Tibial nerve (tissue), 4 donors: ENCODE measurements at regions not wholly inside any gene's neighbourhood (a gene's known extent, or its start where the extent isn't known, plus 50 kb on each side); places are given as distances from the start of the nearest gene placed in this dataset.
"Not testable (repeated sequence)": the region's sequence is repeated elsewhere in the genome, so short reads cannot be mapped to it uniquely, and the experiment has no call there.

Experiments
- DNase-seq, 2 donors: peaks; one replicate each; pipeline ENCODE4 v3.0.0-alpha.2; 2019; ENCODE audit warnings: low spot score in 2 of 2
- H3K27ac ChIP-seq, 4 donors: fragments of 200-600 bp; sonication (generic) in 3 of 4; one replicate each; pipeline ENCODE4 v1.5.1; 2017 to 2019; ENCODE audit warnings: mild to moderate bottlenecking in 1 of 4
- H3K27me3 ChIP-seq, 2 donors: fragments of 200-600 bp; sonication (generic) in 1 of 2; one replicate each; pipeline versions ENCODE4 v1.5.1 to v1.6.0; 2017 to 2019
- H3K36me3 ChIP-seq, 3 donors: fragments of 200-600 bp; sonication (generic); one replicate each; pipeline ENCODE4 v1.5.1; 2018 to 2019
- H3K4me1 ChIP-seq, 4 donors: fragments of 200-600 bp; sonication (generic) in 3 of 4; one replicate each; pipeline ENCODE4 v1.5.1; 2017 to 2019
- H3K4me3 ChIP-seq, 4 donors: fragments of 200-600 bp; sonication (generic) in 3 of 4; one replicate each; pipeline ENCODE4 v1.5.1; 2017 to 2019; ENCODE audit warnings: mild to moderate bottlenecking in 1 of 4, moderate library complexity in 1 of 4
- H3K9me3 ChIP-seq, 4 donors: fragments of 200-600 bp; sonication (generic) in 3 of 4; one replicate each; pipeline ENCODE4 v1.5.1; 2017 to 2019
- EP300 ChIP-seq, 2 donors: sonication (generic); formaldehyde crosslinking; IDR thresholded peaks; one replicate each; pipeline ENCODE4 v1.6.1; 2017; ENCODE audit warnings: antibody characterized with exemption in 2 of 2, mild to moderate bottlenecking in 1 of 2
- POLR2A ChIP-seq, 2 donors: fragments of 450-650 bp; IDR thresholded peaks; one replicate each; pipeline ENCODE4 v1.6.1; 2017; ENCODE audit warnings: antibody characterized with exemption in 2 of 2, mild to moderate bottlenecking in 2 of 2, moderate library complexity in 2 of 2
- whole genome bisulfite sequencing, 2 donors: methylation state at CpG; one replicate each; pipeline ENCODE4 v1.1.5; 2018; 5-methylcytosine and 5-hydroxymethylcytosine counted together
- TF ChIP-seq, protein P1 (sequence below), 5 experiments: fragments of 200-600 bp in 3 of 5; fragments of 450-650 bp in 2 of 5; sonication (generic) in 3 of 5; IDR thresholded peaks; one replicate each; pipeline ENCODE4 v1.5.1; 2016 to 2019; ENCODE audit warnings: antibody characterized with exemption in 5 of 5, mild to moderate bottlenecking in 3 of 5, moderate library complexity in 2 of 5

DNA sequence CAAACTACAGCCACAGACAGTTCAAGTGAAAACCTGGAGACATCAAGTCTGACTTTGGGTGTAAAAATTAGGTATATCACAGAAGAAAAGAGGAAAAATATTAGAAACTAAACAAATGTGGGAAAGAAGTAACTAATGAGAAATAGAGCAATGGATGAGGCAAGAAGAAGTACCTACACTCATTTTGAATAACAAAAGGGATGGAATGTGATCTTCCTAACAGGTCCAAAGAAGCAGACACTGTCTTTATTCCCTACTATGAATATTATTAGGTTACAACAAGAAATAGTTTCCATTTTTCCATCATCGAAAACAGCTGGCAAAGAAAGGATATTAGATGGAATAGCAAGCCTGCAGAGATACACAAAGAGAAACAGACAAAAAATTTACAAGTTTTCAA, 486.3 kb upstream of the FSHR start:
- H3K4me1 ChIP-seq, result no peaks in the 10 kb centered on the region
- DNase-seq, result no peak
- TF ChIP-seq EP300 (IDR thresholded peaks at IDR 0.05), result no peak
- no peaks in the 10 kb centered on the region for H3K36me3 ChIP-seq
- H3K27me3 ChIP-seq, result no peaks in the 10 kb centered on the region
- 74 to 88% methylated on average over 1 of the region's 1 CpG for WGBS, 2 donors
- no peaks in the 10 kb centered on the region for H3K9me3 ChIP-seq
- H3K27ac ChIP-seq, result no peak overlapping the region
- no peak overlapping the region for H3K4me3 ChIP-seq

- Histone ChIP-seq H3K36me3 (no peaks in the 10 kb centered on the region), H3K4me1 (no peaks in the 10 kb centered on the region), H3K27me3 (no peaks in the 10 kb centered on the region), H3K27ac (no peak overlapping the region), H3K4me3 (no peak overlapping the region), H3K9me3 (no peaks in the 10 kb centered on the region)
- no peak for DNase-seq
- no peak for TF ChIP-seq POLR2A (IDR thresholded peaks at IDR 0.05)
- 89 to 90% methylated on average over 2 of the region's 2 CpGs for WGBS, 2 donors
Measured at GRCh38 chr2:49621016-49621415, 466.7 kb upstream of the FSHR start.

GRCh38 chr2:49619804-49620203, 465.5 kb upstream of the FSHR start:
- no peak for DNase-seq
- TF ChIP-seq, protein P1, sequence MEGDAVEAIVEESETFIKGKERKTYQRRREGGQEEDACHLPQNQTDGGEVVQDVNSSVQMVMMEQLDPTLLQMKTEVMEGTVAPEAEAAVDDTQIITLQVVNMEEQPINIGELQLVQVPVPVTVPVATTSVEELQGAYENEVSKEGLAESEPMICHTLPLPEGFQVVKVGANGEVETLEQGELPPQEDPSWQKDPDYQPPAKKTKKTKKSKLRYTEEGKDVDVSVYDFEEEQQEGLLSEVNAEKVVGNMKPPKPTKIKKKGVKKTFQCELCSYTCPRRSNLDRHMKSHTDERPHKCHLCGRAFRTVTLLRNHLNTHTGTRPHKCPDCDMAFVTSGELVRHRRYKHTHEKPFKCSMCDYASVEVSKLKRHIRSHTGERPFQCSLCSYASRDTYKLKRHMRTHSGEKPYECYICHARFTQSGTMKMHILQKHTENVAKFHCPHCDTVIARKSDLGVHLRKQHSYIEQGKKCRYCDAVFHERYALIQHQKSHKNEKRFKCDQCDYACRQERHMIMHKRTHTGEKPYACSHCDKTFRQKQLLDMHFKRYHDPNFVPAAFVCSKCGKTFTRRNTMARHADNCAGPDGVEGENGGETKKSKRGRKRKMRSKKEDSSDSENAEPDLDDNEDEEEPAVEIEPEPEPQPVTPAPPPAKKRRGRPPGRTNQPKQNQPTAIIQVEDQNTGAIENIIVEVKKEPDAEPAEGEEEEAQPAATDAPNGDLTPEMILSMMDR (IDR thresholded peaks at IDR 0.05), result no peak
- TF ChIP-seq EP300 (IDR thresholded peaks at IDR 0.05) (no peak), POLR2A (IDR thresholded peaks at IDR 0.05) (no peak)
- Histone ChIP-seq H3K4me3 (no peak overlapping the region), H3K27me3 (no peaks in the 10 kb centered on the region), H3K9me3 (no peaks in the 10 kb centered on the region), H3K27ac (no peak overlapping the region), H3K36me3 (no peaks in the 10 kb centered on the region), H3K4me1 (no peaks in the 10 kb centered on the region)
- 90 to 96% methylated on average over 3 of the region's 3 CpGs for WGBS, 2 donors

GRCh38 chr2:49618491-49618890, 464.2 kb upstream of the FSHR start:
- no peaks in the 10 kb centered on the region for H3K27me3 ChIP-seq
- no peak overlapping the region for H3K27ac ChIP-seq
- H3K4me3 ChIP-seq, result no peak overlapping the region
- H3K9me3 ChIP-seq, result no peaks in the 10 kb centered on the region
- 53 to 72% methylated on average over 3 of the region's 3 CpGs for WGBS, 2 donors
- H3K36me3 ChIP-seq, result no peaks in the 10 kb centered on the region
- TF ChIP-seq POLR2A (IDR thresholded peaks at IDR 0.05) (no peak), EP300 (IDR thresholded peaks at IDR 0.05) (no peak)
- TF ChIP-seq, protein P1 (IDR thresholded peaks at IDR 0.05), result no peak
- DNase-seq, result no peak
- H3K4me1 ChIP-seq, result no peaks in the 10 kb centered on the region

GRCh38 chr2:49616800-49617199, 462.5 kb upstream of the FSHR start:
- Histone ChIP-seq H3K4me3 (no peak overlapping the region), H3K9me3 (no peaks in the 10 kb centered on the region), H3K4me1 (no peaks in the 10 kb centered on the region), H3K36me3 (no peaks in the 10 kb centered on the region), H3K27ac (no peak overlapping the region), H3K27me3 (no peaks in the 10 kb centered on the region)
- TF ChIP-seq, protein P1 (IDR thresholded peaks at IDR 0.05), result peak in 4 of 5 experiments; percentile 20 to 34 (median 28)
- TF ChIP-seq POLR2A (IDR thresholded peaks at IDR 0.05) (no peak), EP300 (IDR thresholded peaks at IDR 0.05) (no peak)
- peak in 1 of 2 donors; percentile 5 for DNase-seq
- 11 to 13% methylated on average over 2 of the region's 2 CpGs for WGBS, 2 donors

DNA sequence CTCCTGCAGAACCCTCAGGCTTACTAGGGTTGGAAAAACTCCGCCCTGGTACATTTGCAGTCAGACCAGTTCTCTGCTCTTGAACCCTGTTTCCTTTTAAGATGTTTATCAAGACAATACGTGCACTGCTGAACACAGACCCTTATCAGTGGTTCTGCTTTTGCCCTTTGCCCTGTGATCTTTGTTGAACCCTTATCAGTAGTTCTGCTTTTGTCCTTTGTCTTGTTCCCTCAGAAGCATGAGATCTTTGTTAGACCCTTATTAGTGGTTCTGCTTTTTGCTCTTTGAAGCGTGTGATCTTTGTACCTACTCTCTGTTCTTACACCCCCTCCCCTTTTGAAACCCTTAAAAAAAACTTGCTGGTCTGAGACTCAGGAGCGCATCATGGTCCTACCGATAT, 457.5 kb upstream of the FSHR start:
- H3K27ac ChIP-seq, H3K27me3 ChIP-seq, DNase-seq, H3K4me3 ChIP-seq, H3K36me3 ChIP-seq, H3K9me3 ChIP-seq, H3K4me1 ChIP-seq: not testable (repeated sequence)
- 82 to 86% methylated on average over 5 of the region's 5 CpGs for WGBS, 2 donors

DNA sequence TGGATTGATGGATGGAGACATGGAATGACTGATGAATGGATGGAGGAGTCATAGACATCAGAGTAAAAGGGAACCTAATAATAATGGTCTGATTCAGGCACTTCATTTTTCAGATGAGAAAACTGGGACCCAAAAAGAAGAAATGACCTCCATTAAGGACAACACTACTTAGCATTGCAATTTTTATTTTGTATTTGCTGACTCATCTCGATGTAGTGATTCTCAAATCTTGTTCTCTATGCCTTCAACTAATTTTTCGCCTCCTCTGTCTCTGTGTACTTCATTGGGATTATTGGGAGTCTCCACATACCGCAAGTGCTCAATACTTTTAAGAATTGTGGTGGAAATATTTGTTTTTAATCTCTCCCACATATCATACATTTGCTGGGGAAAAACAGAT, 446.2 kb upstream of the FSHR start:
- Histone ChIP-seq H3K9me3 (no peaks in the 10 kb centered on the region), H3K27me3 (no peaks in the 10 kb centered on the region), H3K27ac (no peak overlapping the region), H3K4me3 (no peak overlapping the region), H3K4me1 (no peaks in the 10 kb centered on the region), H3K36me3 (no peaks in the 10 kb centered on the region)
- TF ChIP-seq, protein P1 (IDR thresholded peaks at IDR 0.05), result no peak
- TF ChIP-seq POLR2A (IDR thresholded peaks at IDR 0.05) (no peak), EP300 (IDR thresholded peaks at IDR 0.05) (no peak)
- WGBS, 2 donors, result 88 to 91% methylated on average over 3 of the region's 3 CpGs
- no peak for DNase-seq
